HG03575 (cell line): ENCODE measurements at regions not wholly inside any gene's neighbourhood (a gene's known extent, or its start where the extent isn't known, plus 50 kb on each side); places are given as distances from the start of the nearest gene placed in this dataset.

Experiments used
- ATAC-seq: cut with Tn5 transposase; IDR thresholded peaks from one replicate; pipeline ENCODE4 v1.9.1; 2021; ENCODE audit not compliant: unreplicated experiment, insufficient number of reproducible peaks, low FRiP score; ENCODE audit errors: extremely low read depth

GRCh38 chr11:16685914-16686313, 52.5 kb upstream of the C11orf58 start:
- ATAC-seq = no peak

- no peak for ATAC-seq
Measured at GRCh38 chr11:16678466-16679116, 59.9 kb upstream of the C11orf58 start.

DNA sequence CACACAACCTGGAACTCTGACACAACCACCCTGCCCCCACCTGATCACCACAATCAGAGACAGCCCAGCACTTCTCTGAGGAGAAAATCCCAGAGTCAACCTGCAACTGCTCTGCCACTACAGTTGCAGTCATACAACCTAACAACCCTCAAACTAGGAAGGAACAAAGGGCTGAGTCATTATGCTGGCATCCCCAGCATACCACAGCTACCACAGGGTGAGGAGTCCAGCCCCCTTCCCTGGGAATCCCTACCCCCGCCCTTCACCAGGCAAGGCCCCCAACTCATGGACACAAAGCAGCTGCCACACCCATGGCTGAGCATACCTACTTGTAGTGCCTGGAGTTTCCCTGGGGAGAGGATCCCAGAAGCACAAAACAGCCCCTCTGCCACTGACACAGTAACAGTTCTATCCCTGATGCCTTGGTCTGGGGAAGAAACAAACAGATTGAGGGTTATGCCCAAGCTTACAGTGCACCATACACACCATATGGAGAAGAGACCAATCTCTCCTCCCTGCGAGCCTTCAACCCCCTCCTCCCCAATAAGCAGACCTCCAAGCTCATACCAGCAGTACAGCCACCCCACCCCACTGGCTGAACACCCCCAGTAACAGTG, 68.5 kb upstream of the C11orf58 start:
- ATAC-seq = no peak

- no peak for ATAC-seq
Measured at GRCh38 chr11:16632295-16633200, 105.9 kb upstream of the C11orf58 start.

DNA sequence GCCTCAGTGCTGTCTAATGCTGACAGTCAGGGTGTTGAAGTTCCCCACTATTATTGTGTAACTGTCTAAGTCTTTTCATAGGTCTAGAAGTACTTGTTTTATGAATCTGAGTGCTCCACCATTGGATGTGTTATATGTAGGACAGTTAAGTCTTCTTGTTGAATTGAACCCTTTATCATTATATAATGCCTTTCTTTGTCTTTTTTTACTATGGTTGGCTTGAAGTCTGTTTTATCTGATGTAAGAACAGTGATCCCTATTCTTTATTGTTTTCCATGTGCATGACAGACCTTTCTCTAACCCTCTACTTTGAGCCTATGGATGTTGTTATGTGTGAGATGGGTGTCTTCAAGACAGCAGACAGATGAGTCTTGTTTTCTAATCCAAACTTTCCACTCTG, 107.8 kb upstream of the C11orf58 start:
- no peak for ATAC-seq

DNA sequence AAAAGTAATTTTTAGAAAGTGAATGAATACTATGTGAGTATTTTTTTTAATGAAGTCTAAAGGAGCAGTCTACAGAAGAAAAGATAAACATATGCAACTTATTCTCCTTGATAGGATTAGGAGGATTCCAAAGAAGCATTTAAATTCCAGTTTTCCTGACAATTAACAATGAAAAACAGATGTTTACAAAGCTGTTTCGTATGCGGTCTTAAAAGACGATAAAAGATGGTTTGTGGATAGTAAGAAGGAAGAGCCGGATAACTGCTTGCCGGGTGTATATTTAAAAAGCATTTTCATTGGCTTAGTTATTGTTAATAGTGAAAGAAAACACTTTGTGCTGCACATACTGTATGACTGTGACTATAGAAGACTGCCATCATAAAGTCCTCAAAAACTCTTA, 120.0 kb upstream of the C11orf58 start:
- no peak for ATAC-seq

DNA sequence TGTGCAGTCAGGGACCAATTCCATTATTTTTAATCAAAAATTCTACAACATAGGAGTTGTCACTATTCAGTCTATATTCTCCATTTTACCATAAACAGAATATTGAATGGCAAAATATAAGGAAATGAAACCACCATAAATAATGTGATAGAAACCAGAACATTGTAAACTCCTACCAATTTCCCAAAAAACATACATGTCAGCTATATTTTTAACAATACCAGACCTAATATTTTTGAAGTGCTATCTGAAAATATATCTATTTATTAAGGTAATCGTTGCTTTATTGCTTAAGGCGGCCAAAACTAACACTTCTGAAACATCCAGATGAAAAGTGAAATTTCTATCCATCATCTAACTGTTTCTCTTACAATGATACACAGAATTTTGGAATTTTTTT, 123.0 kb upstream of the C11orf58 start:
- no peak for ATAC-seq

GRCh38 chr11:16613512-16614381, 124.7 kb upstream of the C11orf58 start:
- ATAC-seq = peak; percentile 97

DNA sequence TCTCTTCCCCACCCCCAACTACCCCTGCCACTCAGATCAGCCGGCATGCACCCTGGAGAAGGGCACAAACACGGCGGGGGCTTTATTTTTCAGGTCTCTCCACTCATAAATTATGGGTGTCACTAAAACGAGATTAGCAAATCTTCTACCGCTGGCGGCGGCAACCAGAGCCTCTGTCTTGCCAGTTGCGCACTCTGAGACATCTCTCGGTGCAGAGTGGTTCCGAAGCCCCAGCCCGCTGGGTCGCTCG, 125.3 kb upstream of the C11orf58 start:
- no peak for ATAC-seq

GRCh38 chr11:16612566-16613261, 125.7 kb upstream of the C11orf58 start:
- no peak for ATAC-seq

GRCh38 chr11:16611926-16612565, 126.4 kb upstream of the C11orf58 start:
- no peak for ATAC-seq

DNA sequence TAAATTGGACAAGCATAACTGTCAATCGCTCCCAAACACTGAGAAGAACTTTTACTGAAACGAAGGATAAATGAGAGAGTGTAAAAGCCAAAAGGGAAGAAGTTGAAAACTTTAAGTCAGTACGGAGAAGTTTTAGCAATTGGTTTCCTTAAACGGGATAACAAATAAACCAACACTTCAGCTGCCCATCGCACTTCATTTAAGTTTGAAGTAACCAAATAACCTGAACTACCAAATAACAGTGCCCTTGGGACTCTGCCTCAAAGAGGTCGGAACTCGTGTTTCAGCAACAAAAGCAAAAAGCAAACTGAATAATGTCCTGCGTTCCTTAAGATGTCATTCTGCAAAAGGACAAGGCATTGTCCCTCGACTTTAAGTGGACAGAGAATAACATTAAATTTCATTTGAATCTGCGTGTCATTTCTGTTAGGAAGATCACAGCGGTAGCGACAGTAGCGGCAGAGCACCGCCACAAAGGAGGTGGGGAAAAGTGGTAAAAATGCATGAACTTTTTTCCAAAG, 127.0 kb upstream of the C11orf58 start:
- no peak for ATAC-seq

DNA sequence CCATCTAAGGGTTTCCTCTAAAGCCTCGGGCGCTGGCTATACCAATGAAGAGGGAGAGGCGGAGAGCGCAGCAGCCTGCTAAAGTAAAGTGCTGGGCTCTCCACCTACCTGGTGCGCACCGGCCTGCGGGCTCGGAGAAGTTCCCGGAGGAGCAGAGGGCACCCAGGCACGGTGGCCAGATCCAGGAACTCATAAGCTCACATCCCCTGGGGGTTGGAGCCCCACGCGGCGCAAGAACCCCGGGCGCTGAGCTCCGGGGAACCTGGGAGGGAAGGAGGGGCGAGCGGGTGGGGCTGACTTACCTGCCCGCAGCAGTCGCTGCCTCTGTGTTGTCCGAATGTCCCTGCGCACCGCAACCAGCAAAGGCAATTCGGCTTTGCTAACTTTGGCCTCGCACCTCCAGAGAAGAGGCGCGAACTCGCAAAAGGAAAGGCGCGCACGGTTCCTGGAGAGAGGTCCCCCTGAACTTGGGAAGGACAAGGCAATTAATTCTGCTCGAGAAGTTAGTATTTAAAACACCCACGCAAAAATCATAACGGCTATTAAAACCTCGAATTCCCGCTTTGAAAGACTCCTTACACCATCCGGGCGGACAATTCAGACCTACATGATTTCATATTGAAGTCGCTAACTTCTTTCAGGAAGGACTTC, 127.6 kb upstream of the C11orf58 start:
- ATAC-seq = no peak

- ATAC-seq = no peak
Measured at GRCh38 chr11:16610213-16610737, 128.2 kb upstream of the C11orf58 start.

DNA sequence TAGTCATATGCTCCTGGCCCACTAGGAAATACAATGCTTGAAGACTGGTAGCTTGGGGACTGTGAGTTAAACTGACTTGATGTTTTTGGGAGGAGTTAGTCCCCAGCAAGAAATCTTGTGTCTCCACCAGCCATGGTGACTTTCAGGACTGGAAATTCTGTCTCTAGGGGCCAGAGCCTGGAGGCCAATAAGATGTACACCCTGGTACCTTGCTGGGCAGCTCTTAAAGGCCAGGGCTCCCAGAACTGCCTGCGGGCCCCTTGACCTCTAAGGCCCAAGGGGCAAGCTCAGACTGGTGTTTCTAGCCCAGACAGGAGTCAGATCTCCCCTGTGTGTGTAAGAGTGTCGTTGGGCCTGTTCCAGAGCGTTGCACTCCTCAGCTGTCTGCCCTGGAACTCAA, 128.7 kb upstream of the C11orf58 start:
- ATAC-seq = no peak

DNA sequence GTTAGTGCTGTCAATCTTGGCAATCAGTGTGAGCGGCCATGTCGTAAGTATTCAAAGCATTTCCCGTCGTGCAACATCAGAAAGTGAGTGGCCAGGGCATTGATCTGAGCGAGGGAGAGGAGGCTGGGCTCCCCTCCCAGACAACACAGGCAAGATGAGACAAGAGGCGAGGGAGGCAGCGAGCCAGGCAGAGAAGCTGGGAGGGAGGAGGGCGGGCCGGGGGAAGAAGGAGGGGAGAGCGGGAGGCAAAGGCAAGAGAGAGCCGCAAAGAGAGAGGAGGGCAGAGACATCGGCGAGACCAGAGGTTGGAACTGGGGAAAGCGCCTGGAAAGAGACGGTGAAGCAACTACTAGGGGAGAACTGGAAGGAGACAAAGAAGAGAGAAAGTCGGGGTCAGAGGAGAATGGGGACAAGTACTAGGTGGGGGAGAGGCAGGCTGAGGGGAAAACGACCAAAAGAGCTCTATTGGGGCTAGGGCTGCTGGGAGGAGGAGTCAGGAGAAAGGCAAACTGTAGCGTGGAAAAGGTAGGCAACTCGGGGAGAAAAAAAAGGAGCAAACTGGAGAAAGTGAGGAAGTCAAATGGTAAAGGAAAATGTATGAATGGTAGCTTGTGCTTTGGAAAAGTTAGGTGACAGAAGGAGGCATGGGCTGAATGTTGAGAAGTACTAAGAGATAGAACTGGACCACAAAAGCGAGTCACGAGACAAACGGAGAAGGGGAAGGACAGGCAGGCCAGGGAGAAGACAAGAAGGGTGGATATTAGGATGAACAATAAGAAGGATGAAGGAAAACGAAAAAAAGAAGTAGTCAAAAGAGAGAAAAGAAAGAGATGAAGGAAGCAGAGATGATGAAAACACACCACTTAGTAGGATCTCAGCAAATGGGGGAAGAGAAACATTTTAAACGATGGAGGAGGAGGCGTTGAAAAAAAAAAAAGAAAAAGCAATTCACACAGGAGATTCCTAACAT, 130.5 kb upstream of the C11orf58 start:
- ATAC-seq = no peak
